Hepatocyte (in vitro differentiated cells): ENCODE measurements at regions not wholly inside any gene's neighbourhood (a gene's known extent, or its start where the extent isn't known, plus 50 kb on each side); places are given as distances from the start of the nearest gene placed in this dataset.

Experiments used
- CTCF ChIP-seq: fragments of 200-600 bp; sonication (generic); IDR thresholded peaks from 2 replicates; pipeline ENCODE4 v1.5.1; 2016; ENCODE audit warnings: antibody characterized with exemption, mild to moderate bottlenecking; ENCODE audit not compliant: poor library complexity
- EZH2 ChIP-seq: fragments of 200-600 bp; sonication (generic); IDR thresholded peaks from 2 replicates; pipeline ENCODE4 v1.6.1; 2016; ENCODE audit warnings: antibody characterized with exemption, mild to moderate bottlenecking, borderline replicate concordance
- EZH2phosphoT487 ChIP-seq: fragments of 200-600 bp; sonication (generic); IDR thresholded peaks from one replicate; pipeline ENCODE4 v1.6.1; 2018; ENCODE audit warnings: antibody characterized with exemption, mild to moderate bottlenecking, low read depth, moderate library complexity; ENCODE audit not compliant: unreplicated experiment, severe bottlenecking

- TF ChIP-seq EZH2 (no peak), CTCF (no peak), EZH2phosphoT487 (no peak)
These were observed 176.1 kb upstream of the CSF3R start for GRCh38 chr1:36658838-36659237.
